ENCODE measurements at regions not wholly inside any gene's neighbourhood (a gene's known extent, or its start where the extent isn't known, plus 50 kb on each side); places are given as distances from the start of the nearest gene placed in this dataset.

DNA sequence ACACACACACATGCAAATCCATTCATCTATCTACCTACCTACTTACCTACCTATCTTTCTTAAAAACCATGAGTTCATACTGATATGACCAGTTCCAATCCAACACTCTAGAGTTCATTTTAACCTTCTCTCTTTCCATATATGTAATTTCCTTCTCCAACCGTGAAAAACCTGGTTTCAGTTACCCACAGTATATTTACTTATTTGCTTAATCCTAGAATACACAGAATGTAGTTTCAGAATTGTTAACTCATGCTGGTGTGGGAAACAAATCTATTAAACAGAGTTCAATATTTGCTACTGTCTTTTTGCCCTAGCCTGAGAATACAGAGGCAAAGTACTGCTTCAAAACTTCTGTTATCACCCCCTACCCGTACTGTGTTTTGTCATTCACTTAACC is 101.3 kb downstream of the RRM1 start:
- no peak for TF ChIP-seq ZNF274 (IDR thresholded peaks at IDR 0.05; ENCODE audit: low read depth, low read length)
- no peak for TF ChIP-seq YY1 (IDR thresholded peaks at IDR 0.05; ENCODE audit: insufficient read depth, insufficient read length)
